ENCODE measurements at regions not wholly inside any gene's neighbourhood (a gene's known extent, or its start where the extent isn't known, plus 50 kb on each side); places are given as distances from the start of the nearest gene placed in this dataset.

- Histone ChIP-seq H3K4me1 (ENCODE audit: control insufficient read depth, extremely low read depth, insufficient read depth, low read length) (no peaks in the 10 kb centered on the region), H3K4me2 (ENCODE audit: insufficient read depth, low read length) (no peak overlapping the region), H3K4me3 (replicated peaks in 1 of 3; ENCODE audit: insufficient read depth in 1 of 3, low read depth in 1 of 3, low read length in 3 of 3) (no peak overlapping the region), H3K9me3 (replicated peaks; ENCODE audit: control insufficient read depth, insufficient read depth, low read length) (no peaks in the 10 kb centered on the region), H3K27me3 (ENCODE audit: control insufficient read depth in 2 of 2, insufficient read depth in 2 of 2, low read length in 2 of 2) (no peaks in the 10 kb centered on the region), H4K20me1 (replicated peaks; ENCODE audit: control insufficient read depth, extremely low read depth, insufficient read depth, low read length) (no peaks in the 10 kb centered on the region), H3K27ac (ENCODE audit: insufficient read depth, low read depth, low read length) (no peak overlapping the region), H3K79me2 (ENCODE audit: control insufficient read depth, insufficient read depth, low read length) (no peaks in the 10 kb centered on the region), H3K9ac (replicated peaks; ENCODE audit: extremely low read depth, insufficient read depth, low read length) (no peak overlapping the region), H3K36me3 (ENCODE audit: control insufficient read depth in 2 of 2, extremely low read depth in 1 of 2, insufficient read depth in 2 of 2, low read length in 2 of 2) (no peaks in the 10 kb centered on the region), H3K9me1 (replicated peaks; ENCODE audit: control insufficient read depth, extremely low read depth, insufficient read depth, low read length) (no peaks in the 10 kb centered on the region), H2AFZ (ENCODE audit: low read depth, low read length) (no peak overlapping the region)
- ChIA-PET POLR2A (no interaction called here), CTCF (no interaction called here)
- dilution Hi-C loops (cut with MboI; ENCODE audit: extremely low pct_ligation_motif_present, low sequenced_read_pairs): no loop called here
- TF ChIP-seq JUN (IDR thresholded peaks at IDR 0.05; ENCODE audit: borderline replicate concordance, insufficient read depth, insufficient read length, low read depth): no peak
- TF ChIP-seq EZH2 (IDR thresholded peaks at IDR 0.05; ENCODE audit: borderline replicate concordance, low read depth, low read length, severe bottlenecking): no peak
- no peak for TF ChIP-seq FOS (IDR thresholded peaks at IDR 0.05; ENCODE audit: borderline replicate concordance, insufficient read depth, low read length)
- TF ChIP-seq MAX (IDR thresholded peaks at IDR 0.05; ENCODE audit: insufficient read depth, insufficient read length): no peak
- no peak for TF ChIP-seq CTCF (IDR thresholded peaks at IDR 0.05; ENCODE audit: extremely low read depth in 1 of 2, insufficient read depth in 1 of 2, low read depth in 1 of 2, low read length in 2 of 2)
- no peak for TF ChIP-seq MYC (IDR thresholded peaks at IDR 0.05; ENCODE audit: low read depth, low read length)
- TF ChIP-seq POLR2A (IDR thresholded peaks at IDR 0.05; ENCODE audit: low read depth, low read length): no peak
- TF ChIP-seq GATA2 (IDR thresholded peaks at IDR 0.05; ENCODE audit: insufficient read depth, insufficient read length, low read depth, low read length): no peak
- no peak for TF ChIP-seq POLR2AphosphoS5 (IDR thresholded peaks at IDR 0.05; ENCODE audit: insufficient read depth, low read depth, low read length)
- FAIRE-seq: no peak
- intact Hi-C loops (cut with micrococcal nuclease): no loop called here
- BruUV-seq (replicated peaks): no TSS peak
- no peak for DNase-seq (ENCODE audit: low read depth, low spot score)
Observed at GRCh38 chr10:4457597-4457996, 368.4 kb upstream of the AKR1E2 start.
